ENCODE measurements at regions not wholly inside any gene's neighbourhood (a gene's known extent, or its start where the extent isn't known, plus 50 kb on each side); places are given as distances from the start of the nearest gene placed in this dataset.

- TF ChIP-seq CTCF (IDR thresholded peaks at IDR 0.05) (no peak), EZH2 (IDR thresholded peaks at IDR 0.05) (no peak)
Observed at GRCh38 chr17:74012465-74012864, 191.0 kb upstream of the RPL38 start.

Data from neural progenitor cell (in vitro differentiated cells).